H9 (cell line): ENCODE measurements at regions not wholly inside any gene's neighbourhood (a gene's known extent, or its start where the extent isn't known, plus 50 kb on each side); places are given as distances from the start of the nearest gene placed in this dataset.

ENCODE experiments used
- DNase-seq: peaks from one replicate; pipeline ENCODE4 v3.0.0-alpha.2; 2017
- H2AFZ ChIP-seq: one replicate; pipeline ENCODE4 v1.6.1; 2013; ENCODE audit warnings: mild to moderate bottlenecking, low read length, control low read depth, moderate library complexity
- H2AK5ac ChIP-seq: 2 replicates; pipeline ENCODE4 v1.6.1; 2013; ENCODE audit warnings: low read length, control low read depth, mixed read lengths; ENCODE audit not compliant: insufficient read length
- H2BK120ac ChIP-seq: one replicate; pipeline ENCODE4 v1.6.1; 2013; ENCODE audit warnings: low read depth, mild to moderate bottlenecking, low read length, control low read depth, inconsistent platforms; ENCODE audit not compliant: poor library complexity, severe bottlenecking
- H2BK12ac ChIP-seq: 2 replicates; pipeline ENCODE4 v1.6.1; 2013; ENCODE audit warnings: low read length, control low read depth, mixed read lengths, low read depth; ENCODE audit not compliant: insufficient read length
- H2BK15ac ChIP-seq: 2 replicates; pipeline ENCODE4 v1.6.1; 2013; ENCODE audit warnings: low read depth, low read length, control low read depth
- H2BK20ac ChIP-seq: one replicate; pipeline ENCODE4 v1.6.1; 2013; ENCODE audit warnings: low read depth, mild to moderate bottlenecking, low read length, control low read depth, inconsistent platforms; ENCODE audit not compliant: poor library complexity, severe bottlenecking
- H2BK5ac ChIP-seq: 2 replicates; pipeline ENCODE4 v1.6.1; 2013; ENCODE audit warnings: low read length, control low read depth, mixed read lengths; ENCODE audit not compliant: insufficient read length
- H3K14ac ChIP-seq: 2 replicates; pipeline ENCODE4 v1.6.1; 2013; ENCODE audit warnings: low read length, control low read depth; ENCODE audit not compliant: insufficient read depth
- H3K18ac ChIP-seq: 2 replicates; pipeline ENCODE4 v1.6.1; 2013; ENCODE audit warnings: low read depth, mild to moderate bottlenecking, mixed read lengths, low read length, control low read depth; ENCODE audit not compliant: insufficient read length
- H3K23ac ChIP-seq: 2 replicates; pipeline ENCODE4 v1.6.1; 2013; ENCODE audit warnings: low read length, control low read depth, mixed read lengths, low read depth; ENCODE audit not compliant: insufficient read length
- H3K23me2 ChIP-seq: 2 replicates; pipeline ENCODE4 v1.6.1; 2013; ENCODE audit warnings: low read depth, mild to moderate bottlenecking, mixed read lengths, low read length, control low read depth; ENCODE audit not compliant: insufficient read length, poor library complexity, severe bottlenecking
- H3K27ac ChIP-seq: 2 replicates; pipeline ENCODE4 v1.5.1; 2013; ENCODE audit warnings: low read length, control low read depth, mixed read lengths, low read depth; ENCODE audit not compliant: insufficient read length
- H3K27me3 ChIP-seq: 2 replicates; pipeline ENCODE4 v1.6.1; 2013; ENCODE audit warnings: low read length, control low read depth, inconsistent platforms; ENCODE audit not compliant: insufficient read depth
- H3K4ac ChIP-seq: 2 replicates; pipeline ENCODE4 v1.6.1; 2013; ENCODE audit warnings: low read depth, mild to moderate bottlenecking, control low read depth, inconsistent platforms, low read length, moderate library complexity
- H3K4me1 ChIP-seq: 2 replicates; pipeline ENCODE4 v1.6.1; 2013; ENCODE audit warnings: low read length, control low read depth, inconsistent platforms; ENCODE audit not compliant: insufficient read depth
- H3K4me2 ChIP-seq: 2 replicates; pipeline ENCODE4 v1.6.1; 2013; ENCODE audit warnings: low read length, control low read depth, mixed read lengths; ENCODE audit not compliant: insufficient read length, insufficient read depth
- H3K56ac ChIP-seq: 2 replicates; pipeline ENCODE4 v1.6.1; 2013; ENCODE audit warnings: low read depth, mild to moderate bottlenecking, mixed read lengths, low read length, control low read depth; ENCODE audit not compliant: insufficient read length
- H3K79me1 ChIP-seq: 2 replicates; pipeline ENCODE4 v1.6.1; 2013; ENCODE audit warnings: low read depth, mild to moderate bottlenecking, moderate library complexity, low read length, control low read depth, inconsistent platforms; ENCODE audit not compliant: insufficient read depth, poor library complexity, severe bottlenecking
- H3K79me2 ChIP-seq: 2 replicates; pipeline ENCODE4 v1.6.1; 2013; ENCODE audit warnings: low read length, control low read depth, inconsistent platforms; ENCODE audit not compliant: insufficient read depth
- H3K9ac ChIP-seq: 2 replicates; pipeline ENCODE4 v1.6.1; 2013; ENCODE audit warnings: low read length, control low read depth, mixed read lengths; ENCODE audit not compliant: insufficient read length; ENCODE audit errors: extremely low read depth
- H3K9me3 ChIP-seq: one replicate; pipeline ENCODE4 v1.6.1; 2013; ENCODE audit warnings: low read depth, low read length, inconsistent platforms; ENCODE audit not compliant: control insufficient read depth
- H3T11ph ChIP-seq: one replicate; pipeline ENCODE4 v1.6.1; 2013; ENCODE audit warnings: mild to moderate bottlenecking, low read length, control low read depth, inconsistent platforms
- H4K20me1 ChIP-seq: one replicate; pipeline ENCODE4 v1.6.1; 2013; ENCODE audit not compliant: control insufficient read depth, insufficient read length, insufficient read depth
- H4K5ac ChIP-seq: 2 replicates; pipeline ENCODE4 v1.6.1; 2013; ENCODE audit warnings: low read depth, mild to moderate bottlenecking, mixed read lengths, low read length, control low read depth; ENCODE audit not compliant: insufficient read length
- H4K8ac ChIP-seq: replicated peaks from 2 replicates; pipeline ENCODE4 v1.6.1; 2013; ENCODE audit warnings: low read length, control low read depth, mixed read lengths, low read depth; ENCODE audit not compliant: insufficient read length
- H4K91ac ChIP-seq: 2 replicates; pipeline ENCODE4 v1.6.1; 2013; ENCODE audit warnings: low read depth, mild to moderate bottlenecking, moderate library complexity, mixed read lengths, low read length, control low read depth; ENCODE audit not compliant: insufficient read length
- H3K27ac Mint-ChIP-seq, 3 experiments: 2 replicates in 2 of 3; 3 replicates in 1 of 3; pipeline ENCODE4 v1.8.0; 2020 to 2021; ENCODE audit warnings: mixed read lengths in 3 of 3, mild to moderate bottlenecking in 1 of 3, moderate library complexity in 1 of 3
- H3K27me3 Mint-ChIP-seq: 2 replicates; pipeline ENCODE4 v1.8.0; 2021; ENCODE audit warnings: low read depth, mild to moderate bottlenecking, moderate library complexity, mixed read lengths
- H3K36me3 Mint-ChIP-seq, 3 experiments: 2 replicates in 2 of 3; 3 replicates in 1 of 3; pipeline ENCODE4 v1.8.0; 2020 to 2021; ENCODE audit warnings: low read depth in 3 of 3, mixed read lengths in 3 of 3; ENCODE audit not compliant: insufficient read depth in 1 of 3
- H3K4me1 Mint-ChIP-seq, 2 experiments: 2 replicates each; pipeline ENCODE4 v1.8.0; 2020; ENCODE audit warnings: mixed read lengths in 2 of 2
- H3K4me3 Mint-ChIP-seq, 2 experiments: 2 replicates in 1 of 2; 3 replicates in 1 of 2; pipeline ENCODE4 v1.8.0; 2020 to 2021; ENCODE audit warnings: mild to moderate bottlenecking in 2 of 2, mixed read lengths in 2 of 2, moderate library complexity in 1 of 2
- H3K9me3 Mint-ChIP-seq, 2 experiments: 2 replicates in 1 of 2; 3 replicates in 1 of 2; pipeline ENCODE4 v1.8.0; 2020; ENCODE audit warnings: mild to moderate bottlenecking in 2 of 2, mixed read lengths in 2 of 2, moderate library complexity in 1 of 2
- WGBS: extraction: QIAGEN DNeasy Blood & Tissue Kit; methylation state at CpG from one replicate; pipeline ENCODE4 v1.1.7; 2013; ENCODE audit warnings: missing lambda C conversion rate, low lambda C conversion rate, mixed read lengths; ENCODE audit not compliant: insufficient read length; ENCODE audit errors: extremely low coverage; 5-methylcytosine and 5-hydroxymethylcytosine counted together
- TF ChIP-seq, protein P1 (sequence below): fragments of 200-600 bp; sonication (generic); conservative IDR thresholded peaks from 3 replicates; pipeline ENCODE4 v1.8.0; 2021; ENCODE audit warnings: antibody characterized with exemption, mild to moderate bottlenecking

DNA sequence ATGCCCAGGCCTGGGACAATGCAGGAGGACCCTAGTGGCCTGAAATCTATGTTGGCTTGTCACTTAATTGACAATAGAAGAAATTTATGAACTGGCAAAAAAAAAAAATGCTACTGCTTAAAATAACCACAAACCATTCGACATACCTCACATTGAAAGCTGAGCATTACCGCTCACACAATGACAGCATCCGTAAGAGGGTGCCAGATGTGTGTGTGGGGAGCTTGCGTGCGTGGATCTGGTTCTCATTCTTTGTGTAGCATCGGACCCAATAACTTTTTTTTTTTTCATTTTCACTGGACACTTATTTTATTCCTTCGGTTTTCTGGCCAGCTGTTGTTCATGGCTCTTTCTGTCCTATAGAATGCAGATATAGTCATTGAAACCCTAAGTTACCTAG, 216.7 kb downstream of the VRK1 start:
- no peak overlapping the region for H3K9ac ChIP-seq
- WGBS = no CpG with 5 or more reads among the region's 7 CpGs
- no peak overlapping the region for H4K5ac ChIP-seq
- H3K79me1 ChIP-seq = no peaks in the 10 kb centered on the region
- no peak overlapping the region for H3K4ac ChIP-seq
- H3K4me3 Mint-ChIP-seq = no peak overlapping the region
- no peak overlapping the region for H3K27ac Mint-ChIP-seq
- no peak overlapping the region for H2BK15ac ChIP-seq
- no peak overlapping the region for H4K91ac ChIP-seq
- H3K79me2 ChIP-seq = no peaks in the 10 kb centered on the region
- H3K9me3 Mint-ChIP-seq = no peaks in the 10 kb centered on the region; a peak in 1 of 5 replicates
- no peak overlapping the region for H2AK5ac ChIP-seq
- H2BK120ac ChIP-seq = no peak overlapping the region
- H3K56ac ChIP-seq = no peak overlapping the region
- H3K18ac ChIP-seq = no peak overlapping the region
- TF ChIP-seq, protein P1, sequence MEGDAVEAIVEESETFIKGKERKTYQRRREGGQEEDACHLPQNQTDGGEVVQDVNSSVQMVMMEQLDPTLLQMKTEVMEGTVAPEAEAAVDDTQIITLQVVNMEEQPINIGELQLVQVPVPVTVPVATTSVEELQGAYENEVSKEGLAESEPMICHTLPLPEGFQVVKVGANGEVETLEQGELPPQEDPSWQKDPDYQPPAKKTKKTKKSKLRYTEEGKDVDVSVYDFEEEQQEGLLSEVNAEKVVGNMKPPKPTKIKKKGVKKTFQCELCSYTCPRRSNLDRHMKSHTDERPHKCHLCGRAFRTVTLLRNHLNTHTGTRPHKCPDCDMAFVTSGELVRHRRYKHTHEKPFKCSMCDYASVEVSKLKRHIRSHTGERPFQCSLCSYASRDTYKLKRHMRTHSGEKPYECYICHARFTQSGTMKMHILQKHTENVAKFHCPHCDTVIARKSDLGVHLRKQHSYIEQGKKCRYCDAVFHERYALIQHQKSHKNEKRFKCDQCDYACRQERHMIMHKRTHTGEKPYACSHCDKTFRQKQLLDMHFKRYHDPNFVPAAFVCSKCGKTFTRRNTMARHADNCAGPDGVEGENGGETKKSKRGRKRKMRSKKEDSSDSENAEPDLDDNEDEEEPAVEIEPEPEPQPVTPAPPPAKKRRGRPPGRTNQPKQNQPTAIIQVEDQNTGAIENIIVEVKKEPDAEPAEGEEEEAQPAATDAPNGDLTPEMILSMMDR = no peak
- no peak overlapping the region for H3K27ac ChIP-seq
- H3K4me1 Mint-ChIP-seq = no peaks in the 10 kb centered on the region; a peak in 1 of 4 replicates
- H3K23me2 ChIP-seq = no peaks in the 10 kb centered on the region
- no peaks in the 10 kb centered on the region for H3K9me3 ChIP-seq
- H4K20me1 ChIP-seq = no peaks in the 10 kb centered on the region
- H3K14ac ChIP-seq = no peak overlapping the region
- no peak overlapping the region for H3K4me2 ChIP-seq
- no peak for DNase-seq
- H2AFZ ChIP-seq = no peak overlapping the region
- no peaks in the 10 kb centered on the region for H3K4me1 ChIP-seq
- no peak overlapping the region for H4K8ac ChIP-seq
- H3K27me3 ChIP-seq = no peaks in the 10 kb centered on the region
- no peaks in the 10 kb centered on the region for H3K36me3 Mint-ChIP-seq
- H2BK20ac ChIP-seq = no peak overlapping the region
- H2BK5ac ChIP-seq = no peak overlapping the region
- no peak overlapping the region for H3K23ac ChIP-seq
- no peak overlapping the region for H2BK12ac ChIP-seq
- H3T11ph ChIP-seq = no peak overlapping the region
- no peaks in the 10 kb centered on the region; the same call in none of the 2 replicates for H3K27me3 Mint-ChIP-seq
